ENCODE measurements at regions not wholly inside any gene's neighbourhood (a gene's known extent, or its start where the extent isn't known, plus 50 kb on each side); places are given as distances from the start of the nearest gene placed in this dataset.

- in situ Hi-C loops (cut with MboI; ENCODE audit: low sequenced_read_pairs, unreplicated experiment): loop anchor here (25.0 kb wide), 2 partner anchors 630 to 1480 kb away; no protein-coding TSS in a partner anchor
- peak; percentile 32 for DNase-seq (ENCODE audit: low spot score)
- TF ChIP-seq, protein P1, sequence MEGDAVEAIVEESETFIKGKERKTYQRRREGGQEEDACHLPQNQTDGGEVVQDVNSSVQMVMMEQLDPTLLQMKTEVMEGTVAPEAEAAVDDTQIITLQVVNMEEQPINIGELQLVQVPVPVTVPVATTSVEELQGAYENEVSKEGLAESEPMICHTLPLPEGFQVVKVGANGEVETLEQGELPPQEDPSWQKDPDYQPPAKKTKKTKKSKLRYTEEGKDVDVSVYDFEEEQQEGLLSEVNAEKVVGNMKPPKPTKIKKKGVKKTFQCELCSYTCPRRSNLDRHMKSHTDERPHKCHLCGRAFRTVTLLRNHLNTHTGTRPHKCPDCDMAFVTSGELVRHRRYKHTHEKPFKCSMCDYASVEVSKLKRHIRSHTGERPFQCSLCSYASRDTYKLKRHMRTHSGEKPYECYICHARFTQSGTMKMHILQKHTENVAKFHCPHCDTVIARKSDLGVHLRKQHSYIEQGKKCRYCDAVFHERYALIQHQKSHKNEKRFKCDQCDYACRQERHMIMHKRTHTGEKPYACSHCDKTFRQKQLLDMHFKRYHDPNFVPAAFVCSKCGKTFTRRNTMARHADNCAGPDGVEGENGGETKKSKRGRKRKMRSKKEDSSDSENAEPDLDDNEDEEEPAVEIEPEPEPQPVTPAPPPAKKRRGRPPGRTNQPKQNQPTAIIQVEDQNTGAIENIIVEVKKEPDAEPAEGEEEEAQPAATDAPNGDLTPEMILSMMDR (IDR thresholded peaks at IDR 0.05; ENCODE audit: borderline replicate concordance, control extremely low read depth, extremely low read depth, insufficient read depth, missing control alignments): peak; percentile 90
Measured at GRCh38 chr4:43132010-43132582, 239.6 kb downstream of the GRXCR1 start.

GRCh38 chr4:43133566-43133965 is 241.1 kb downstream of the GRXCR1 start:
- DNase-seq (ENCODE audit: low spot score): no peak
- TF ChIP-seq, protein P1 (IDR thresholded peaks at IDR 0.05; ENCODE audit: borderline replicate concordance, control extremely low read depth, extremely low read depth, insufficient read depth, missing control alignments): no peak
- in situ Hi-C loops (cut with MboI; ENCODE audit: low sequenced_read_pairs, unreplicated experiment): loop anchor here (25.0 kb wide), 2 partner anchors 629 to 1479 kb away; no protein-coding TSS in a partner anchor

GRCh38 chr4:43136752-43137151 is 244.2 kb downstream of the GRXCR1 start:
- in situ Hi-C loops (cut with MboI; ENCODE audit: low sequenced_read_pairs, unreplicated experiment): loop anchor here (25.0 kb wide), 2 partner anchors 626 to 1476 kb away; no protein-coding TSS in a partner anchor
- no peak for DNase-seq (ENCODE audit: low spot score)
- TF ChIP-seq, protein P1 (IDR thresholded peaks at IDR 0.05; ENCODE audit: borderline replicate concordance, control extremely low read depth, extremely low read depth, insufficient read depth, missing control alignments): no peak

DNA sequence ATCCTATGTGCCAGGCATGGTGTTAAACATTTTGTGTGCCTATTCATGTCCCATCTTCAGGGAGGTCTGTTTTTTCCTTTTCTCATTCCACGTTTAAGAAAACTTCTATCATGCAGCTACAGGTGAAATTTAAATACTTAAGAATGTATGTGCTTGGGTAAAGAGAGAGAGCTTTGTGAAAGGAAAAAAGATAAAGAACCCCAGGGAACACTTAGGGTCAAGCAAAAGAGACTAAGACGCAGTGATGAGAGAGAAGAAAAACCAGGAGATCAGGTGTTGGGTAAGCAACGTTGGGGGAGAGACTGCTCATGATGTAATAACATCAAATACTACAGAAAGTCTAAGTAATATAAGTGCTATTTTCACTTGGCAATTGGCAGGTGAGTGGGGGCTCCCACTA is 253.7 kb downstream of the GRXCR1 start:
- TF ChIP-seq, protein P1 (IDR thresholded peaks at IDR 0.05; ENCODE audit: borderline replicate concordance, control extremely low read depth, extremely low read depth, insufficient read depth, missing control alignments): no peak
- in situ Hi-C loops (cut with MboI; ENCODE audit: low sequenced_read_pairs, unreplicated experiment): loop anchor here (25.0 kb wide), 2 partner anchors 616 to 1466 kb away; no protein-coding TSS in a partner anchor
- no peak for DNase-seq (ENCODE audit: low spot score)

- DNase-seq (ENCODE audit: low spot score): no peak
- in situ Hi-C loops (cut with MboI; ENCODE audit: low sequenced_read_pairs, unreplicated experiment): loop anchor here (25.0 kb wide), 2 partner anchors 614 to 1464 kb away; no protein-coding TSS in a partner anchor
- TF ChIP-seq, protein P1 (IDR thresholded peaks at IDR 0.05; ENCODE audit: borderline replicate concordance, control extremely low read depth, extremely low read depth, insufficient read depth, missing control alignments): no peak
Measured at GRCh38 chr4:43148481-43148880, 256.0 kb downstream of the GRXCR1 start.

DNA sequence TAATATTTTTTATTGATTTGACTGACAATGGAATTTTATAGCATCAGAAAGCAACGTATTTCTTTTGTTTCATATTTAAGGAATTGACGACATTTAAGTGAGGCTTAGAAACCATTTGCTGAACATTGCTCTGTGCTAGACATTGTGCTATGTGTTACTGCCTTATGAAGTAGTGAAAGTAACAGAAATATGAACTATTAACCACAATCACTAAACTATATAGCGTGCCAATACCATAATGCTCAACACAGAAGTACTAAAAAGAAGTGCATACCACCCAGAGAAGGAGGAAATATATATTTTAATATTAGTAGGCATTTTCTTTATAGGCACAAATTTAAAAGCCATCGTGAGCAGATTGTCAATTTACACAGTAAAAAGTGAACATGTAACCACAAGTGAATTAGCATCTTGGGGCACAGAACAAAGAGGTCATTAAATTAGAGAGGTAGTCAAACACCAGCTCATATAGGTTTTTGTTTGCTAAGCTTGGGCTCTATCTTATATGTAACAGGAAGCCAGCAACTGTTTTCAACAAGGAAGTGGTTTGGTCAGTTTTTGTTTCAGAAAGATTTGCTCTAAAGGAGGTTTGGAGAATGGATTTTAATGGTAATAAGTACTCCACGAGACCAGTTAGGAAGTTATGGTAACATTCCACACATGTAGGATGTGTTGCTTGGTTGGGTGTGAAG is 270.7 kb downstream of the GRXCR1 start:
- DNase-seq (ENCODE audit: low spot score): no peak
- TF ChIP-seq, protein P1 (IDR thresholded peaks at IDR 0.05; ENCODE audit: borderline replicate concordance, control extremely low read depth, extremely low read depth, insufficient read depth, missing control alignments): no peak
- in situ Hi-C loops (cut with MboI; ENCODE audit: low sequenced_read_pairs, unreplicated experiment): no loop called here

Measured in GM13976 (cell line).